NCI-H82 (cell line): ENCODE measurements at regions not wholly inside any gene's neighbourhood (a gene's known extent, or its start where the extent isn't known, plus 50 kb on each side); places are given as distances from the start of the nearest gene placed in this dataset.
"Not testable (repeated sequence)": the region's sequence is repeated elsewhere in the genome, so short reads cannot be mapped to it uniquely, and the experiment has no call there.

ENCODE experiments used
- DNase-seq: peaks from one replicate; lab custom pipeline; 2025; lab: John Stamatoyannopoulos, UW

DNA sequence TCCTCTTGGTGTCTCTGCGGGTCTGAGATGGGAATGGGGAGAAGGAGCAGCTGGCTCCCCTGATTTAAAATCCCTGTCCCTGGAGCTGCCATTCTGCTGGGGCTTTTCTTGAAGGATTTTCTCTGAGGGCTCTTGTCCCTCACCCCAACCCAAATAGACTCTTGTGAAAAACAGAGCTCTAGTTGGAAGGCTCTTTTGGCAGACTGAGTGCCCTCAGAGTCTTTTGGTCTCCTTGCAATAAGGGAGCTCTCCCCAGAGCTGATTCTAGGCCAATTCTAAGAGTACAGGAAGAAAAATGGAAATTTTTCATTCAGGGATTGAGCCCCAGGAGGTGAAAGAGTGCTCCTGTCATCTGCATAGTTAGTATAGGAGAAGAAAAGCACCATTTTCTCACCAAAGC lies 238.3 kb downstream of the COG6 start:
- no peak for DNase-seq

DNA sequence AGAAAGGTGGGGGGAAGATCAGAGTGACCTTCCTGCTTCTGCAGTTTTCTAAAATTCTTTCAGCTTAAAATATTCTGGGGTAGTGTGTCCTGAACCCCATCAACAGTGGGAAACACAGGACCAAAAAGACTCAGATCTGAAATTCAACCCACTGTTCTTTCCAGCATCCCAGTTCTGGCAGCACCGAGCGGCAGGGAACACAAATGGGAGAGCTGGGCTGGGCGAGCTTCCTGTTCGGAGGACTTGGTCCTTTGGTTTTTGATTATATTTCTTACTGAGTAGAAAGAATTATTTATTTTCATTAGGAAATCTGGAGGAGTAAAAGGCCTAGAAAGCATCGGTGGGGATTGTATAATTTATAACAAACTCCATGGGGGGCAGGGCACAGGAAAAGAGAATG lies 239.1 kb downstream of the COG6 start:
- no peak for DNase-seq

DNA sequence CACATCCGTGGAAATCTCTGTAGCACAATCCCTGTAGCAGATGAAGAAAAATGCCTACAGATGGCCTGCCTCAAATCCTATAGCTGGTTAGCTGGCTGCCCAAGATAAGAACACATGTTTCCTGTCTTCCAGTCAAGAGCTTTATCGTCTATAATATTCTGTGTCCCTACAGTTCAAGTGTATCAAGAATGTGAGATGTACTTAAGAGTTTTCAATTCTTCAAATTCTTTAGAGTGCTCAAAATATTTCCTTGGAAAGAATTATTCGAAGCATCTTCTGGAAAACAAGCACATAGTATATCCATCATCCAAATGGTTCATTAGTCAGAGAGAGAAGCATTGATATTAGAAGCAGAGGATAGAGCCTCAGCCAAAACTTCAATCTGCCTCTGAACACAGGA lies 239.8 kb downstream of the COG6 start:
- DNase-seq = peak; percentile 91

DNA sequence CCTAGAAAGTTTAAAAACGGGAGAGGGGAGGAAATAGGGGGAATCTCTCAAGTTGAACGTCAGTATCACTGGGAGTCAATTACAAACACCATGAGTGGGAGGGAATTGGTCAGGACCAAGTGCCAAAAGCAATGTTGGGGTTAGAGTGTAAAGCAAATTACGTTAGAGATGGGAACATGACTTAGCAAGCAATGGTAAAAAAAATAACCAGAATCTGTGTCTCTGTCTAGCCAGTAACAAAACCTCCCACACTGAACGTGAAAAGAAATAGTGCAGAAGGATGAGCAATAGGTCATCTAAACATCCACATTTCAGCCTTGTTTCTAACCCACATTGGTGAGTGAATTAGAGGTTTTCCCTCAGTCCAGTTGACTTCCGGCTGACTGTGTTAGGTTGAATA lies 242.2 kb downstream of the COG6 start:
- DNase-seq = no peak

DNA sequence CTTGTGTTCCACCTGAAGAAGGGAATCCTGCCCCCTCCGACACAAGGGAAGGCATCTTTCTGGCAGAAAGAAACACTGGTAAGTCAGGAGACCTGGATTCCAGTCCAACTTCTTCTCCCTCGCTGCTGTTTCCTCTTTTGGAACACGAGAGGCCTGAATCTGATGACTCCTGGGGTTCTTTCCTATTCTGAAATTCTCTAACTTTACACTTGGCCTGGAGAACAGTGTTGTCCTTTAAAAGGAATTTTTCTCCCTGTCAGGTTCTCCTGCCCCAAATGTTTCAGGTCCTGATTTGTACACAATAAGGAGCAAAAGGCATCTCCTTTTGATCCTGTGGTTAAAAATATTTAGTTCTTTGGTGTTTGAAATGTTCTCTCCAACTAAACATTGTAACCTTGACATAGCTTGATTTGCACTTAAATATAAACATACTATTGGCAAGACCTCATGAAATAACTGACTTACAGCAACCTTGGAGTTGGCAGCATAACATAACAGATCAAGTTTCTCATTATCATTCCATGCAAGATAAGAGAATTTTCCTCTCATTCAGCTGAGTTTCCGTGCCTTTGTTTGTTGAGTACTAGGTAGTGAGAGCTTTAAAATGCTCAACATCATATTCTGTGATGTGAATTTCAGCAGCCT lies 244.8 kb downstream of the COG6 start:
- no peak for DNase-seq

DNA sequence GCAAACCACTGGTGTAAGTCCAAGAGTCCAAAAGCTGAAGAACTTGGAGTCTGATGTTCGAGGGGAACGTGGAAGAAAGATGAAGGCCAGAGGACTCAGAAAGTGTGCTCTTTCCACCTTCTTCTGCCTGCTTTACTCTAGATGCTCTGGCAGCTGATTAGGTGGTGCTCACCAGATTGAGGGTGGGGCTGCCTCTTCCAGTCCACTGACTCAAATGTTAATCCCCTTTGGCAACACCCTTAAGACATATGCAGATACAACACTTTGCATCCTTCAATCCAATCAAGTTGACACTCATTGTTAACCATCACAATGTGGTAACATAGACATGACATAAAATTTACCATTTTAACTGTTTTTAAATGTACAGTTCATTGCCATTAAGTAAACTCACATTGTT lies 249.5 kb downstream of the COG6 start:
- peak; percentile 60 for DNase-seq

DNA sequence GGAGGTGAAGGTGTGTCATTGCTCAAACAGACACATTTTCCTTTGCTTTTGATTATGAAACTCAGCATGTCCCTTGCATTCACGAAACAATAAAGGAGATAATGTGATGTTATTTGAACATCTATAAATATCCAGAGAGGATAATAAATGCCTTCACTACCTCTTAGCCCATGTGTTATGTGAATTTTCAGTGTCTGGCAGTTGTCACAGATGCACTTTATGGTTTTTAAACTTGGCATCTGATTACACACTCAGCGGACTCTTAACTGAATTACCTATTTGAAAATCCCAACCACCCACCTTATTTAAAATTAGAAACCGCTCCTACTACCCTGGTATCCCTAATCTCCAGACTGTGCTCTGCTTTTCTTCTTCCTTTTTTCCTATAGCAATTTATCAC lies 254.2 kb downstream of the COG6 start:
- DNase-seq = peak; percentile 28

DNA sequence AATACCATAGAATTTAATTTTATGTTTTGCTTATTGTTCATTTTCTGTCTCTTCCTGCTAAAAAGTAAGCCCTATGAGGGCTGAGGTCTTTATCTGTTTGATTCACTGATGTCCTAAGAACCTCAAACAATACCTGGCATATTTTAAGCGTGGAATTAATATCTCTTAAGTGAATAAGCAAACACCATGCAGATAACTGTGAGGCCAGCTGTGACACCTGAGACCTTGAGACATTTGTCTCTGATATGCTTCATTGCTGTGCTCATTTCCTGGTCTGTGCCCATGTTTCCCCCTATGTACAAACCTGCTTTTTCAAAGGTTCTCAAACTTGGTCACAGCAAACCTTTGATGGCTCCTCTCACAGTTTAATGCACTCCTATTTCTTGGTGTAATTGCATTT lies 254.6 kb downstream of the COG6 start:
- peak; percentile 46 for DNase-seq

DNA sequence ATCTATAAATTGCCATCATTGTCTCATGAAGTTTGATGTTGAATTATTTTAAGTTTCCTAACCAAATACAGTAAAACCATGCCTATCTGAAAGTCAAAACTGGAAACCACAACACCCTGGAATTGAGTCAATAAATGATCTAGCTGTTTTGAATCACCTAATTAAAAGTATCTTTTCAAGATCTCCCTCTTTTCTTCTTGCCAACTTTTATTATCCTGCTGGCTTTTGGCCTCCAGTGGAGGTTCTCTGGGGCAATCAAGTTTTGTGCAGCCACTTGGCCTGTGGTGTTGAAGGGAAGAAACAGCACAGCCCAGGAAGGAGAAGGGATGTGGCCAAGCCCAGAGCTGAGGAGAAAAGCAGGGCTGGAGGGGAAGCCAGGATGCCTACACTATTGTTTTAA lies 255.4 kb downstream of the COG6 start:
- DNase-seq = peak; percentile 79

DNA sequence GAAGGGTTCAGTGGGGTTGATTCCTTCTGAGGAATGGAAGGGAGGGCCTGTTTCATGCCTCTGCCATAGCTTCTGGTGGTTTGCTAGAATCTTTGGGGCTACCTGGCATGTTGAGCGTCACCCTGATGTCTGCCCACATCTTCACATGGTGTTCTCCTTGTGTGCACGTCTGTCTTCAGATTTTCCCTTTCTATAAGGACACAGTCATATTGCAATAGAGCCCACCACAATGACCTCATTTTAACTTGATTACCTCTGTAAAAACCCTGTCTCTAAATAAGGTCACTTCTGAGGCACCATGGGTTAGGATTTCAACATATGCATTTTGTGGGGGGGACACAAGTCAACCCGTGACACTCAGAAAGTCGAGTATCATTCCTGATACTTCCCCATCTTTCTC lies 257.9 kb downstream of the COG6 start:
- no peak for DNase-seq

DNA sequence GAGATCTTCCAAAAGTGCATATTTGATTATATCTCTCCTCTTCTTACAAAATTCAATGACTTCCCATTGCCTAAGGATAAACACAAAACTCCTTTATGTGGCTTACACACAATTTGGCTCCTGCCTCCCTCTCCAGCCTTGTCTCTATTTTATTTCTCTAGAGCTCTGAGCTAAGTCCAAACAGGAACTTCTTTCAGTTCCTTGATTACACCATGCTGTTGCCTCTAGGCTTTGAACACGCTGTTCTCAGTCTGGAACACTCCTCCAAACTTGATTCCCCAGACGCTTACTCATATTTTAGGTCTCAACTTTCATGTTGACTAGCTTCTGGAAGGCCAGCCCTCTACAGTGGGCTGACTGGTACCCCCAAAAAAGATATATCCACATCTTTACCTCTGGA lies 258.5 kb downstream of the COG6 start:
- no peak for DNase-seq

DNA sequence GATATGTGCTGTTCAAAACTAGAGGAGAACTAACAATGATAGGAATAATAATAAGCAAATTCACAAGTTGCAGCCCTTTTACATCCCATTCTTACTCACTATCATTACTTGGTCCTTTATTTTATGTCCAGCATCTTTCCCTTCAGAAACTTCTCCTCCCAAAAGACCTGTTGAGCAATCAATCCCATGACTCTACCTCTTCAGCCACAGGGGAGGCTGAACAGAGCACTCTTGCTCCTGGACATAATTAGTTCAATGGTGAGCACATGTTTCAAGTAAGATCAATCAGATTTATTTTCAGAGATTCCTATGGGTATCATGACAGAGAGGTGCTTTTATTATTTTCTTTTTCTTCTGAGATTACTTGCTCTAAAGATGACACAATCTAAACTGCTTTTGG lies 260.0 kb downstream of the COG6 start:
- no peak for DNase-seq

DNA sequence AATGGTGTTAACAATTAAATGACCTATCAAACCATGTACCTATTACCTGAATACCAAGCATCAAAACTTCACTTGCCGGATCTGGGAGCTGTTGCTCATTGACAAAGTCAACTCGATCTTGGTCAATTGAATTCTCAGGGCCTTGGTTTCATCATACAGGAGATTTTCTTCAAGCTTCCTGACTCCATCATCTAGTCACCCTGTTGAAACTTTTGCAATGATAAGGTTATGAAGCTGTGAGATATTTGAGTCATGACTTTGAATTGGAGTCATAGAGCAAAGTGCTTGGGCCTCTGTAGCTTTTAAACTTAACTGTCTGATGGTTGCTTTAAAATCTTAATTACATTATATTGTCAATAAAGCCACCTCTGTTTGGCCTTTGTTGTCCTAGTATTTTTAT lies 260.9 kb downstream of the COG6 start:
- DNase-seq = no peak

DNA sequence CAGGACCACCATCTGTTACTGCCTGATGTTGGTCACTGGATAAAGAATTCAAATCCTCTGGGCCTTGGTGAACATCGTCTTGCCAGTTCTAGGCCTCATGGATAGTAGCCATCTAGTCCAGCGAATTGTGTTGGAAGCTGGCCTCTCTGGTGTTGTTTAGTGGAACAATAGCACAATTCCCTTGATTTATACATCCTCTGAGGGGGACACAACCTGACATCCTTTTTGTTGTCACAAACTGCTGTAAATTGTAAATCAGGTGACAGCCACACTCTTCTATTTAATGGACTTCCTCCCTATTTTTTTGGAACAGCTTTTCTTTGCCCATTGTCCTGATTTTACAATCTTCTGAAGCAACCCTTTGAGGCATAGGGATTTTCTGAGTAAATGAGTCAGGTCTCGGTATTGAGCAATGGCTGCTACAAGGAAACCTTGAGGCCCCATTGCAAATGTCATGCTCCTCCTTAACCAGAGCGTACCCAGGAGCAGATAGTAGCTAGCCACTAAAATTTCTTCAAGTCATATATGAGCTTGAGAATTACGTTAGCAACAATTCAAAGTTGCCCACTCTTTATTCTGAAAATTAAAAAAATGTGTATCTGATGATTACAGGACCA lies 263.3 kb downstream of the COG6 start:
- no peak for DNase-seq

DNA sequence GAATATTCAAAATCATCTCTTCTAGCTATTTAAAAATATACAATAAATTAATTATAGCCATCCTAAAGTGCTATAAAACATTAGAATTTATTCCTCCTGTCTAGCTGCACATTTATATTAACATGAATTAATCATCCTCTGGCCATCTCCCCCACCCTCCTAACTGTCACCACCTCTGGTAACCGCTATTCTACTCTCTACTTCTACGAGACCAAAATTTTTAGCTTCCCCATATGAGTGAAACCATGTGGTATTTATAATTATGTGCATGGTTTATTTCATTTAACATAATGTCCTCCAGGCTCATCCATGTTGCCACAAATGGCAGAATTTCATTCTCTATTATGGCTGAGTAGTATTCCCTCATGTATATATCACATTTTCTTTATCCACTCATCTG lies 265.2 kb downstream of the COG6 start:
- DNase-seq = no peak

DNA sequence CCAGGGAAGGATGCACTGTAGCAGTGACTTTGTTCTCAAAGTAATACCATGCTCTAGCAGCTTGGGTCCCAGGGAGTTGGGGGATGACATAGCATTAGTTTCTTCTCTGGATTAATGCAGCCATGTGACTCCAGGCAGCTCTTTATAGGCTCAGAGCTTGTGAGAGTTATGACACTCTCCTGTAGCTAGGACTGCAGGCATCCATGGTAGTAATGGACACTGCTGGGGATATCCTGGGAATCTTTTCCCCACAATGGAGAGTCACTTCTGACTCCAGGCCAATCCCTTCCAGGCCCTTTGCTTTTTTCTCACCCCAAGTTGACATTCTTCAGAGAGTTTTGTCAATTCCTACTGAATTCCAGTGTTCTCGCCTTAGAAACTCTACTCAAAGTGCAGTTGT lies 270.9 kb downstream of the COG6 start:
- no peak for DNase-seq

DNA sequence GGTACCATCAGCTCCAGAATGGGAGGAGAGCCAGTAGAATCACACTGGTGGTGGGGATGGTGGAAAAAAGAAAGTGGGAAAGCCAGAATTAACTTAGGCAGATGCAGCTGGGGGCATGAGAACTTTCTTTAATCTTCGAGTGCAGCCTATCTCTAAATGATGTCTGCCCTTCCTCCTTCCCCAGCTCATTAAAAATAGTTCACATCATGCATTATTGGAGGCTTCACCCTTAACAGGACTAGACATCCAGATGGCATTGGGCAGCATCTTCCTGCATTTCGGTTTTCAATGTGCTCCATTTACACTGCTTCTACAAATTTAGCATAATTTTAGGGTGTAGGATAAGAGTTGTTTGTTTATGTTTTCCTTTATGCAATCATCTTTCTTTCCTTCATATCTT lies 272.8 kb downstream of the COG6 start:
- DNase-seq = no peak

DNA sequence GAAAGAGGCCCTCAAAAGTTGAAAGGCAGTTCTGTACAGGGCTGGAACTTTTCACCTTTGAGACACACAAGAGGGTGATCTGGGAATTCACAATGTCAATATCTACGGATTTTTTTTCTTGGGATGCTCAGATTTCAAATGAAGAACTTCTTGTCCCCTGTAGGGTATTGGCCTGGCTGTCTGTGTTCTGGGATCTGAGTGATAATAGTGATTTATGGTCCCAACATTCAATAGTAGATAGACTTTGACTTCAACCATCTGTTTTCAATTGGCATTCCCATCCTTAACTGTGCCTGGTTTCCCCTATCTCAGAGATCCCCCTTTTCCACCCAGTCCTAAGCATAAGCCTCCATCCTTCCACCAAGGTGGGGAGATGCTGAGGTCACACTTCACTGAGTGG lies 274.1 kb downstream of the COG6 start:
- DNase-seq = no peak

DNA sequence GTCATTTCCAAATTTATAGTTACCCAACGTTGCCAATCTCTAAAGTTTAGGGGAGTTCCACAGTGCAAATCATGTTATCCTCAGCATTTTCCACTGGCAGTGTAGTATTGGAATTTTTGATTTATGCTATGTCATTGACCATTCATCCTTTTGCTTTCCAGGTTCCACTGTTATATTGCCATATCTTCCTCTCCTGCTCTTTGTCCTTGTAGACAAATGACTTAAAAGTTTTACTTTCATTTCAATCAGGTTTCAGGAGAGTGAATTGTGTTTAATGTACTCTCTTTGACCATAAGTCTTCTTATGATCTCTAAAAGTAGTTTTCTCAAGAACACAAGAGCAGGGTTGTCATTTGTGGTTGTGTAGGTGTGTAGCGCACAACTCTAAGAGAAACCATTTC lies 274.6 kb downstream of the COG6 start:
- no peak for DNase-seq

DNA sequence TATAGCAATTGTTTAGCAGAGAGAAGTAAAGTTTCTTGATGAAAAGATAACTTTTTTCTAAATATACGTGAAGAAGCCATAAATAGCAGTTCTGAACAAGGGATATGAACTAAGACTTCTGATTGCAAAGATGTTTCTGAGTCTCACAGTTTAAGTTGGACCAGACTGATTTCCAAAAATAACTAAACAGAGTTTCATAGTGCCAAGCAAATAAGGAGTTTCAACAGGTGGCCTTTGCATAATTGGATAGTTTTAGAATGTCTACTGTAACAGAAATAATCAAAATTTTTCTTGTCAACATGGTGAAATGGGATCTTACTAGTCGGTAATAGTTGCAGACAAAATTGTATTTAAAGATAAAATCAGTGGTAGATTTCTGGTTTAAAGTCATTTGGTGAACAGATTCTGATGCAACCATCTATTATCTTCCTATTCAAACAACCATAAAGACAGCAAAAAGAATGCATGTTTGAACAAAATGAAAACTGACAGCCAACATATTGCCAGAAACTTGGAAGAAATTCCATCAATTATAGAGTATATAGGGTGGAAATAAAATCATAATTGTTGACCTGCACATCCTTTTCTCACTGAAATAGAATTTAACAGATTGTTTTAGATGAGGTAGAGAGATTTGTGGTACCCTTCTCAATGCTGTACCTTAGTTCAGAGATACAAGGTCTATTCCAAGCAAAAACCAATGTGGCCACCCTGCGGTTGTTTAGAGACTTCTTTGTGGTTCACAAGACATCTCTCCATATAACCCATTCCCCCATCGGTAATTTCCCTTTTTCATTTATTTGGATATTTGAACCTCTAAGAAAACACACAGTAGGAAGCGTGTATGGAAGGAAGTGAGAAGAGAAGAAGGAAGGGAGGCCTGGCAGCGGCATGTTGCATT lies 275.3 kb downstream of the COG6 start:
- DNase-seq = no peak

DNA sequence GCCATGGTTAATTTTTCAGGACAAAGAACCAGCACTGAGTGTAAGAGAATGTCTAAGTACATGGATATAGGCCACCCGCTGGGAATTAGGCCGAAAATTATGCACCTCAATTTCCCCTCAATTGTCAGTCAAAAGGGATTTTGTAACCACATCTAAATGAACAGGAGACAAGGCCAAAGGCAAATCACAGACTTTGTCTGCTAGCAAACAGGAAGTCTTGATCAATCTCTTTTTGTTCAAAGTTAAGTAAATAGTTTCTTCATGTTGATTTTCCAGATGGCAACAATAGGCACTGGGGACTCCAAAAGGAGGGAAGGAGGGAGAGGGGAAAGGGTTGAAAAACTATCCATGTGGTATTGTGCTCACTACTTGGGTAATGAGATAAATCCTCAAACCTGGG lies 276.0 kb downstream of the COG6 start:
- peak; percentile 26 for DNase-seq

DNA sequence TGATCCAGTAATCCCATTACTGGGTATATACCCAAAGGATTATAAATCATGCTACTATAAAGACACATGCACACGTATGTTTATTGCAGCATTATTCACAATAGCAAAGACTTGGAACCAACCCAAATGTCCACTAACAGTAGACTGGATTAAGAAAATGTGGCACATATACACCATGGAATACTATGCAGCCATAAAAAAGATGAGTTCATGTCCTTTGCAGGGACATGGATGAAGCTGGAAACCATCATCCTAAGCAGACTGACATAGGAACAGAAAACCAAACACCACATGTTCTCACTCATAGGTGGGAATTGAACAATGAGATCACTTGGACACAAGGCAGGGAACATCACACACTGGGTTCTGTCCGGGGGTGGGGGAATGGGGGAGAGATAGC lies 277.1 kb downstream of the COG6 start:
- not testable (repeated sequence) for DNase-seq

DNA sequence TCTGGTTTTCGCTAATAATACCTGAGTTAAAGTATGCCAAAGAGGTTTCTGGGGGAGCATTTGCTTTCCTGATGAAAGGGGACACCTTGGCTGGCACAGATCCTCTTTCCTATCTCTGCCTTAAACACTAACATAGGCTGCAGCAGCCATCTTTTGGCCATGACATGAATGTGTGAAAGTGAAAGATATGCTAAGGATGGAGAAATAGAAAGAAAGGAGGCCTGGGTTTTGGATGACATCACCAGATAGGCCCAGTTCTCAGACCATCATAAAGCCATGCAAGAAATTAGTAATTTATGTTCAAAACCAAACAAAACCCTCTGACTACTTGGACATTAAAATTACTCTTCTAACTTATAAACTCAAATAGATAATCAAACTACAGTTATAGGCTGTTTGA lies 279.7 kb downstream of the COG6 start:
- DNase-seq = no peak
